GM12874 (cell line): ENCODE measurements at regions not wholly inside any gene's neighbourhood (a gene's known extent, or its start where the extent isn't known, plus 50 kb on each side); places are given as distances from the start of the nearest gene placed in this dataset.

Source experiments
- CTCF ChIP-seq: IDR thresholded peaks from 2 replicates; pipeline ENCODE4 v1.5.1; 2011; ENCODE audit warnings: low read depth, mild to moderate bottlenecking, control low read depth, low read length, moderate library complexity; ENCODE audit not compliant: insufficient read depth

GRCh38 chr6:128720891-128721290, 162.0 kb upstream of the LAMA2 start:
- no peak for TF ChIP-seq CTCF

- TF ChIP-seq CTCF, result no peak
Measured at GRCh38 chr6:128719786-128720185, 163.2 kb upstream of the LAMA2 start.

- no peak for TF ChIP-seq CTCF
Measured at GRCh38 chr6:128713461-128713860, 169.5 kb upstream of the LAMA2 start.

- no peak for TF ChIP-seq CTCF
Measured at GRCh38 chr6:128712898-128713297, 170.0 kb upstream of the LAMA2 start.

GRCh38 chr6:128711149-128711548, 171.8 kb upstream of the LAMA2 start:
- TF ChIP-seq CTCF, result no peak

- no peak for TF ChIP-seq CTCF
Measured at GRCh38 chr6:128710315-128710714, 172.6 kb upstream of the LAMA2 start.

GRCh38 chr6:128704601-128705000, 178.3 kb upstream of the LAMA2 start:
- TF ChIP-seq CTCF, result no peak
